Tibial nerve (tissue), 4 donors: ENCODE measurements at regions not wholly inside any gene's neighbourhood (a gene's known extent, or its start where the extent isn't known, plus 50 kb on each side); places are given as distances from the start of the nearest gene placed in this dataset.

ENCODE experiments used
- DNase-seq, 2 donors: peaks; one replicate each; pipeline ENCODE4 v3.0.0-alpha.2; 2019; ENCODE audit warnings: low spot score in 2 of 2
- H3K27ac ChIP-seq, 4 donors: fragments of 200-600 bp; sonication (generic) in 3 of 4; one replicate each; pipeline ENCODE4 v1.5.1; 2017 to 2019; ENCODE audit warnings: mild to moderate bottlenecking in 1 of 4
- H3K27me3 ChIP-seq, 2 donors: fragments of 200-600 bp; sonication (generic) in 1 of 2; one replicate each; pipeline versions ENCODE4 v1.5.1 to v1.6.0; 2017 to 2019
- H3K36me3 ChIP-seq, 3 donors: fragments of 200-600 bp; sonication (generic); one replicate each; pipeline ENCODE4 v1.5.1; 2018 to 2019
- H3K4me1 ChIP-seq, 4 donors: fragments of 200-600 bp; sonication (generic) in 3 of 4; one replicate each; pipeline ENCODE4 v1.5.1; 2017 to 2019
- H3K4me3 ChIP-seq, 4 donors: fragments of 200-600 bp; sonication (generic) in 3 of 4; one replicate each; pipeline ENCODE4 v1.5.1; 2017 to 2019; ENCODE audit warnings: mild to moderate bottlenecking in 1 of 4, moderate library complexity in 1 of 4
- H3K9me3 ChIP-seq, 4 donors: fragments of 200-600 bp; sonication (generic) in 3 of 4; one replicate each; pipeline ENCODE4 v1.5.1; 2017 to 2019
- CTCF ChIP-seq, 5 experiments: fragments of 200-600 bp in 3 of 5; fragments of 450-650 bp in 2 of 5; sonication (generic) in 3 of 5; IDR thresholded peaks; one replicate each; pipeline ENCODE4 v1.5.1; 2016 to 2019; ENCODE audit warnings: antibody characterized with exemption in 5 of 5, mild to moderate bottlenecking in 3 of 5, moderate library complexity in 2 of 5
- EP300 ChIP-seq, 2 donors: sonication (generic); formaldehyde crosslinking; IDR thresholded peaks; one replicate each; pipeline ENCODE4 v1.6.1; 2017; ENCODE audit warnings: antibody characterized with exemption in 2 of 2, mild to moderate bottlenecking in 1 of 2
- POLR2A ChIP-seq, 2 donors: fragments of 450-650 bp; IDR thresholded peaks; one replicate each; pipeline ENCODE4 v1.6.1; 2017; ENCODE audit warnings: antibody characterized with exemption in 2 of 2, mild to moderate bottlenecking in 2 of 2, moderate library complexity in 2 of 2
- WGBS, 2 donors: methylation state at CpG; one replicate each; pipeline ENCODE4 v1.1.5; 2018; 5-methylcytosine and 5-hydroxymethylcytosine counted together

- TF ChIP-seq POLR2A (IDR thresholded peaks at IDR 0.05): no peak
- no peak for TF ChIP-seq CTCF (IDR thresholded peaks at IDR 0.05)
- TF ChIP-seq EP300 (IDR thresholded peaks at IDR 0.05): no peak
- 52 to 70% methylated on average over 1 of the region's 1 CpG for WGBS, 2 donors
- H3K36me3 ChIP-seq: no peaks in the 10 kb centered on the region
- H3K9me3 ChIP-seq: no peaks in the 10 kb centered on the region
- H3K27me3 ChIP-seq: no peaks in the 10 kb centered on the region
- DNase-seq: no peak
- no peak overlapping the region for H3K27ac ChIP-seq
- H3K4me1 ChIP-seq: no peaks in the 10 kb centered on the region
- no peak overlapping the region for H3K4me3 ChIP-seq
These were observed 63.6 kb upstream of the ATP8A1 start for GRCh38 chr4:42720533-42720932.

DNA sequence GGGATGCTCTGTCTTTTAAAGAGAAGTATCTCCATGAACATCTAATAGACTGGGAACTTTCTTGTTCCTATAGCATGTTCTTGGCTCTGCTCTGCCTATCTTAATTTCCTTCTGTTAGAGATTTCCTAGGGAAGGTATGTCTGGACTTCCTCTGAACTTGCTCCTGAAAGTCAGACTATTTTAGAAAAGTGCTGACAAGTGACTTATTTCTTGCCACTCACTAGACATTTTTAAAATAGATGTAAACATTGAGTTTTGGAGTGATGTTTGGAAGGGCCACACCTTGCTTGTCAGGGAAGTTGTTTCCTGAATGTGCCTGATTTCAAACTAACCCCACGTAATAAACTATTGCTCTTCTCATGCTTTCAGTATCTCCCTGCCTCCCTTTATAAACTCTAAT, 62.4 kb upstream of the ATP8A1 start:
- H3K4me3 ChIP-seq: no peak overlapping the region
- no peak overlapping the region for H3K27ac ChIP-seq
- WGBS, 2 donors: 73 to 74% methylated on average over 1 of the region's 1 CpG
- DNase-seq: no peak
- no peaks in the 10 kb centered on the region for H3K9me3 ChIP-seq
- TF ChIP-seq POLR2A (IDR thresholded peaks at IDR 0.05) (no peak), EP300 (IDR thresholded peaks at IDR 0.05) (no peak)
- no peaks in the 10 kb centered on the region for H3K4me1 ChIP-seq
- H3K27me3 ChIP-seq: no peaks in the 10 kb centered on the region
- no peaks in the 10 kb centered on the region for H3K36me3 ChIP-seq

GRCh38 chr4:42718336-42718735, 61.4 kb upstream of the ATP8A1 start:
- H3K9me3 ChIP-seq: no peaks in the 10 kb centered on the region
- WGBS, 2 donors: 62 to 70% methylated on average over 1 of the region's 1 CpG
- H3K27ac ChIP-seq: no peak overlapping the region
- no peak for TF ChIP-seq EP300 (IDR thresholded peaks at IDR 0.05)
- TF ChIP-seq POLR2A (IDR thresholded peaks at IDR 0.05): no peak
- no peak for TF ChIP-seq CTCF (IDR thresholded peaks at IDR 0.05)
- DNase-seq: no peak
- H3K4me1 ChIP-seq: no peaks in the 10 kb centered on the region
- no peaks in the 10 kb centered on the region for H3K27me3 ChIP-seq
- no peak overlapping the region for H3K4me3 ChIP-seq
- H3K36me3 ChIP-seq: no peaks in the 10 kb centered on the region

GRCh38 chr4:42716996-42717395, 60.1 kb upstream of the ATP8A1 start:
- no peak overlapping the region for H3K4me3 ChIP-seq
- 70 to 76% methylated on average over 3 of the region's 3 CpGs for WGBS, 2 donors

GRCh38 chr4:42715807-42716482, 59.0 kb upstream of the ATP8A1 start:
- 94 to 97% methylated on average over 6 of the region's 6 CpGs for WGBS, 2 donors
- TF ChIP-seq EP300 (IDR thresholded peaks at IDR 0.05): no peak
- no peak for TF ChIP-seq POLR2A (IDR thresholded peaks at IDR 0.05)
- no peak for TF ChIP-seq CTCF (IDR thresholded peaks at IDR 0.05)
- Histone ChIP-seq H3K27me3 (no peaks in the 10 kb centered on the region), H3K36me3 (no peaks in the 10 kb centered on the region), H3K9me3 (no peaks in the 10 kb centered on the region), H3K4me1 (no peaks in the 10 kb centered on the region), H3K4me3 (no peak overlapping the region), H3K27ac (no peak overlapping the region)
- no peak for DNase-seq

More at GRCh38 chr4:42716996-42717395, 60.1 kb upstream of the ATP8A1 start:
- Histone ChIP-seq H3K27me3 (no peaks in the 10 kb centered on the region), H3K4me1 (no peaks in the 10 kb centered on the region), H3K9me3 (no peaks in the 10 kb centered on the region), H3K27ac (no peak overlapping the region), H3K36me3 (no peaks in the 10 kb centered on the region)
- no peak for DNase-seq
- TF ChIP-seq CTCF (IDR thresholded peaks at IDR 0.05): no peak
- no peak for TF ChIP-seq POLR2A (IDR thresholded peaks at IDR 0.05)
- no peak for TF ChIP-seq EP300 (IDR thresholded peaks at IDR 0.05)
